GM23338 (cell line): ENCODE measurements at regions not wholly inside any gene's neighbourhood (a gene's known extent, or its start where the extent isn't known, plus 50 kb on each side); places are given as distances from the start of the nearest gene placed in this dataset.

ENCODE experiments used
- ATAC-seq: fragments of 200-7000 bp; cut with Tn5 transposase; 3 replicates; pipeline ENCODE4 v1.9.1; 2020
- DNase-seq: peaks from one replicate; pipeline ENCODE4 v3.0.0-alpha.2; 2015; ENCODE audit warnings: low spot score
- H2AFZ ChIP-seq: fragments of 200-600 bp; sonication (generic); 2 replicates; pipeline ENCODE4 v1.8.0; 2016; ENCODE audit warnings: antibody characterized with exemption, mild to moderate bottlenecking, moderate library complexity
- H3F3A ChIP-seq: fragments of 200-600 bp; sonication (generic); replicated peaks from 2 replicates; pipeline ENCODE4 v1.8.0; 2017; ENCODE audit warnings: antibody characterized with exemption, mixed run types, low read depth
- H3K27ac ChIP-seq: fragments of 200-600 bp; sonication (generic); 2 replicates; pipeline ENCODE4 v1.6.1; 2016; ENCODE audit warnings: low read depth
- H3K27me3 ChIP-seq: fragments of 200-600 bp; sonication (generic); 2 replicates; pipeline ENCODE4 v1.8.0; 2016; ENCODE audit warnings: mild to moderate bottlenecking, mixed run types, moderate library complexity; ENCODE audit not compliant: insufficient read depth
- H3K36me3 ChIP-seq: fragments of 200-600 bp; sonication (generic); 2 replicates; pipeline ENCODE4 v1.8.0; 2016; ENCODE audit warnings: mild to moderate bottlenecking; ENCODE audit not compliant: insufficient read depth
- H3K4me1 ChIP-seq: fragments of 200-600 bp; sonication (generic); 2 replicates; pipeline ENCODE4 v1.8.0; 2016; ENCODE audit warnings: mild to moderate bottlenecking, moderate library complexity; ENCODE audit not compliant: insufficient read depth
- H3K4me2 ChIP-seq: fragments of 200-600 bp; sonication (generic); 2 replicates; pipeline ENCODE4 v1.7.1; 2017; ENCODE audit warnings: mixed run types
- H3K4me3 ChIP-seq: fragments of 200-600 bp; sonication (generic); 2 replicates; pipeline ENCODE4 v1.6.1; 2016; ENCODE audit warnings: mixed run types
- H3K79me2 ChIP-seq: fragments of 200-600 bp; sonication (generic); replicated peaks from 2 replicates; pipeline ENCODE4 v1.8.0; 2017; ENCODE audit warnings: mild to moderate bottlenecking; ENCODE audit not compliant: insufficient read depth
- H3K9me2 ChIP-seq: fragments of 200-600 bp; sonication (generic); 2 replicates; pipeline ENCODE4 v1.8.0; 2017; ENCODE audit not compliant: insufficient read depth
- H4K20me1 ChIP-seq: fragments of 200-600 bp; sonication (generic); replicated peaks from 2 replicates; pipeline ENCODE4 v1.8.0; 2017; ENCODE audit warnings: mild to moderate bottlenecking; ENCODE audit not compliant: insufficient read depth
- H3K27ac Mint-ChIP-seq: 2 replicates; pipeline ENCODE4 v1.8.0; 2020; ENCODE audit warnings: inconsistent platforms, mild to moderate bottlenecking, moderate library complexity, mixed read lengths
- H3K27me3 Mint-ChIP-seq: 3 replicates; pipeline ENCODE4 v1.8.0; 2022; ENCODE audit warnings: low read depth, mild to moderate bottlenecking, moderate library complexity, mixed read lengths, inconsistent platforms; ENCODE audit not compliant: insufficient read depth, poor library complexity
- H3K36me3 Mint-ChIP-seq: 3 replicates; pipeline ENCODE4 v1.8.0; 2021; ENCODE audit warnings: low read depth, mild to moderate bottlenecking, inconsistent platforms, moderate library complexity, mixed read lengths
- H3K4me1 Mint-ChIP-seq: 3 replicates; pipeline ENCODE4 v1.8.0; 2020; ENCODE audit warnings: mild to moderate bottlenecking, inconsistent platforms, mixed read lengths
- H3K4me3 Mint-ChIP-seq: 3 replicates; pipeline ENCODE4 v1.8.0; 2021; ENCODE audit warnings: moderate library complexity, mild to moderate bottlenecking, inconsistent platforms, mixed read lengths
- H3K9me3 Mint-ChIP-seq: 3 replicates; pipeline ENCODE4 v1.8.0; 2020; ENCODE audit warnings: moderate library complexity, mild to moderate bottlenecking, inconsistent platforms, mixed read lengths
- CREB1 ChIP-seq: fragments of 250-450 bp; sonication (Bioruptor Pico); IDR thresholded peaks from 2 replicates; pipeline ENCODE4 v1.5.0; 2020; ENCODE audit warnings: low read depth, mild to moderate bottlenecking, moderate library complexity
- EZH2phosphoT487 ChIP-seq: fragments of 200-600 bp; sonication (generic); IDR thresholded peaks from one replicate; pipeline ENCODE4 v1.8.1; 2018; ENCODE audit warnings: antibody characterized with exemption; ENCODE audit not compliant: unreplicated experiment
- JUNB ChIP-seq: IDR thresholded peaks from one replicate; pipeline ENCODE4 v1.6.1; 2016; ENCODE audit warnings: antibody characterized with exemption; ENCODE audit not compliant: unreplicated experiment
- NANOG ChIP-seq: IDR thresholded peaks from 2 replicates; pipeline ENCODE4 v1.6.1; 2016; ENCODE audit warnings: antibody characterized with exemption, borderline replicate concordance
- POLR2AphosphoS5 ChIP-seq: IDR thresholded peaks from 2 replicates; pipeline ENCODE4 v1.6.1; 2016; ENCODE audit warnings: antibody characterized with exemption, low read depth
- STAT1 ChIP-seq: IDR thresholded peaks from one replicate; pipeline ENCODE4 v1.6.1; 2016; ENCODE audit warnings: antibody characterized with exemption; ENCODE audit not compliant: unreplicated experiment
- ZNF331 ChIP-seq: fragments of 250-450 bp; sonication (Bioruptor Pico); IDR thresholded peaks from 2 replicates; pipeline ENCODE4 v1.5.0; 2020; ENCODE audit warnings: low read depth, mild to moderate bottlenecking, moderate library complexity
- TF ChIP-seq, protein P1 (sequence below): IDR thresholded peaks from one replicate; pipeline ENCODE4 v1.6.1; 2018; ENCODE audit warnings: antibody characterized with exemption; ENCODE audit not compliant: unreplicated experiment
- TF ChIP-seq, protein P2 (sequence below): fragments of 250-450 bp; sonication (Bioruptor Pico); IDR thresholded peaks from 2 replicates; pipeline ENCODE4 v1.5.0; 2020; ENCODE audit warnings: mild to moderate bottlenecking, moderate library complexity
- TF ChIP-seq, protein P3 (sequence below), 2 experiments: fragments of 200-600 bp in 1 of 2; sonication (generic) in 1 of 2; conservative IDR thresholded peaks; 2 replicates each; pipeline versions ENCODE4 v1.5.1 to v1.6.1; 2016 to 2017; ENCODE audit warnings: antibody characterized with exemption in 2 of 2, low read depth in 2 of 2, mild to moderate bottlenecking in 2 of 2, moderate library complexity in 1 of 2

DNA sequence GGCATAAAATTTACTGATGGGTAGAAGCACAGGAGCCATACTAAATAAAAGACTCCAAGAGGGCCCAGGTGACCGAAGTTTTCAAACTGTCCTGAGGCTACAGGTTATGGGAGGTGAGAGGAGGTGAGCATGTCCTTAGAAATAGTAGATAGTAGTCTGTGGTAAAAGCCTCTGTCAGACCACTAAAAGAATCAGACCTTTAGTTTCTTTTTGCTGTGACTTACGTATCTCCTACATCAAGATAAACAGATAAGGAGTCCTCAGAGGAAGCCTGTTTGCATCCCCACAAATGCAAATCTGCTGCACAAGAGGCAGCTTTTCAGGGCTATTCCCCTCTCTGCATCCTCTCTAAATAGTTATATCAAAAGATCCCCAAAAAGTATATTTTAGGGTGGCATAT lies 711.6 kb upstream of the SLITRK6 start:
- no peaks in the 10 kb centered on the region for H3K79me2 ChIP-seq
- Mint-ChIP-seq H3K27ac (no peak overlapping the region), H3K36me3 (no peaks in the 10 kb centered on the region), H3K4me3 (no peak overlapping the region), H3K4me1 (peaks cover 5% of the 10 kb centered on the region; the same call in 1 of the 3 replicates), H3K9me3 (no peaks in the 10 kb centered on the region), H3K27me3 (no peaks in the 10 kb centered on the region)
- DNase-seq (no peak), ATAC-seq (no peak; the same call in 2 of the 3 replicates)
- H3K27me3 ChIP-seq, result no peaks in the 10 kb centered on the region
- no peak overlapping the region for H3K27ac ChIP-seq
- no peak overlapping the region for H3K4me3 ChIP-seq
- H3K9me2 ChIP-seq, result 0 out of 2 replicates have a peak, but pooled peaks cover 3% of the 10 kb centered on the region
- H4K20me1 ChIP-seq, result no peaks in the 10 kb centered on the region
- no peak overlapping the region for H2AFZ ChIP-seq
- H3K4me1 ChIP-seq, result no peaks in the 10 kb centered on the region
- H3K36me3 ChIP-seq, result no peaks in the 10 kb centered on the region
- H3K4me2 ChIP-seq, result no peak overlapping the region
- H3F3A ChIP-seq, result no peaks in the 10 kb centered on the region
- TF ChIP-seq, protein P1, sequence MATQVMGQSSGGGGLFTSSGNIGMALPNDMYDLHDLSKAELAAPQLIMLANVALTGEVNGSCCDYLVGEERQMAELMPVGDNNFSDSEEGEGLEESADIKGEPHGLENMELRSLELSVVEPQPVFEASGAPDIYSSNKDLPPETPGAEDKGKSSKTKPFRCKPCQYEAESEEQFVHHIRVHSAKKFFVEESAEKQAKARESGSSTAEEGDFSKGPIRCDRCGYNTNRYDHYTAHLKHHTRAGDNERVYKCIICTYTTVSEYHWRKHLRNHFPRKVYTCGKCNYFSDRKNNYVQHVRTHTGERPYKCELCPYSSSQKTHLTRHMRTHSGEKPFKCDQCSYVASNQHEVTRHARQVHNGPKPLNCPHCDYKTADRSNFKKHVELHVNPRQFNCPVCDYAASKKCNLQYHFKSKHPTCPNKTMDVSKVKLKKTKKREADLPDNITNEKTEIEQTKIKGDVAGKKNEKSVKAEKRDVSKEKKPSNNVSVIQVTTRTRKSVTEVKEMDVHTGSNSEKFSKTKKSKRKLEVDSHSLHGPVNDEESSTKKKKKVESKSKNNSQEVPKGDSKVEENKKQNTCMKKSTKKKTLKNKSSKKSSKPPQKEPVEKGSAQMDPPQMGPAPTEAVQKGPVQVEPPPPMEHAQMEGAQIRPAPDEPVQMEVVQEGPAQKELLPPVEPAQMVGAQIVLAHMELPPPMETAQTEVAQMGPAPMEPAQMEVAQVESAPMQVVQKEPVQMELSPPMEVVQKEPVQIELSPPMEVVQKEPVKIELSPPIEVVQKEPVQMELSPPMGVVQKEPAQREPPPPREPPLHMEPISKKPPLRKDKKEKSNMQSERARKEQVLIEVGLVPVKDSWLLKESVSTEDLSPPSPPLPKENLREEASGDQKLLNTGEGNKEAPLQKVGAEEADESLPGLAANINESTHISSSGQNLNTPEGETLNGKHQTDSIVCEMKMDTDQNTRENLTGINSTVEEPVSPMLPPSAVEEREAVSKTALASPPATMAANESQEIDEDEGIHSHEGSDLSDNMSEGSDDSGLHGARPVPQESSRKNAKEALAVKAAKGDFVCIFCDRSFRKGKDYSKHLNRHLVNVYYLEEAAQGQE, result no peak
- TF ChIP-seq, protein P2, sequence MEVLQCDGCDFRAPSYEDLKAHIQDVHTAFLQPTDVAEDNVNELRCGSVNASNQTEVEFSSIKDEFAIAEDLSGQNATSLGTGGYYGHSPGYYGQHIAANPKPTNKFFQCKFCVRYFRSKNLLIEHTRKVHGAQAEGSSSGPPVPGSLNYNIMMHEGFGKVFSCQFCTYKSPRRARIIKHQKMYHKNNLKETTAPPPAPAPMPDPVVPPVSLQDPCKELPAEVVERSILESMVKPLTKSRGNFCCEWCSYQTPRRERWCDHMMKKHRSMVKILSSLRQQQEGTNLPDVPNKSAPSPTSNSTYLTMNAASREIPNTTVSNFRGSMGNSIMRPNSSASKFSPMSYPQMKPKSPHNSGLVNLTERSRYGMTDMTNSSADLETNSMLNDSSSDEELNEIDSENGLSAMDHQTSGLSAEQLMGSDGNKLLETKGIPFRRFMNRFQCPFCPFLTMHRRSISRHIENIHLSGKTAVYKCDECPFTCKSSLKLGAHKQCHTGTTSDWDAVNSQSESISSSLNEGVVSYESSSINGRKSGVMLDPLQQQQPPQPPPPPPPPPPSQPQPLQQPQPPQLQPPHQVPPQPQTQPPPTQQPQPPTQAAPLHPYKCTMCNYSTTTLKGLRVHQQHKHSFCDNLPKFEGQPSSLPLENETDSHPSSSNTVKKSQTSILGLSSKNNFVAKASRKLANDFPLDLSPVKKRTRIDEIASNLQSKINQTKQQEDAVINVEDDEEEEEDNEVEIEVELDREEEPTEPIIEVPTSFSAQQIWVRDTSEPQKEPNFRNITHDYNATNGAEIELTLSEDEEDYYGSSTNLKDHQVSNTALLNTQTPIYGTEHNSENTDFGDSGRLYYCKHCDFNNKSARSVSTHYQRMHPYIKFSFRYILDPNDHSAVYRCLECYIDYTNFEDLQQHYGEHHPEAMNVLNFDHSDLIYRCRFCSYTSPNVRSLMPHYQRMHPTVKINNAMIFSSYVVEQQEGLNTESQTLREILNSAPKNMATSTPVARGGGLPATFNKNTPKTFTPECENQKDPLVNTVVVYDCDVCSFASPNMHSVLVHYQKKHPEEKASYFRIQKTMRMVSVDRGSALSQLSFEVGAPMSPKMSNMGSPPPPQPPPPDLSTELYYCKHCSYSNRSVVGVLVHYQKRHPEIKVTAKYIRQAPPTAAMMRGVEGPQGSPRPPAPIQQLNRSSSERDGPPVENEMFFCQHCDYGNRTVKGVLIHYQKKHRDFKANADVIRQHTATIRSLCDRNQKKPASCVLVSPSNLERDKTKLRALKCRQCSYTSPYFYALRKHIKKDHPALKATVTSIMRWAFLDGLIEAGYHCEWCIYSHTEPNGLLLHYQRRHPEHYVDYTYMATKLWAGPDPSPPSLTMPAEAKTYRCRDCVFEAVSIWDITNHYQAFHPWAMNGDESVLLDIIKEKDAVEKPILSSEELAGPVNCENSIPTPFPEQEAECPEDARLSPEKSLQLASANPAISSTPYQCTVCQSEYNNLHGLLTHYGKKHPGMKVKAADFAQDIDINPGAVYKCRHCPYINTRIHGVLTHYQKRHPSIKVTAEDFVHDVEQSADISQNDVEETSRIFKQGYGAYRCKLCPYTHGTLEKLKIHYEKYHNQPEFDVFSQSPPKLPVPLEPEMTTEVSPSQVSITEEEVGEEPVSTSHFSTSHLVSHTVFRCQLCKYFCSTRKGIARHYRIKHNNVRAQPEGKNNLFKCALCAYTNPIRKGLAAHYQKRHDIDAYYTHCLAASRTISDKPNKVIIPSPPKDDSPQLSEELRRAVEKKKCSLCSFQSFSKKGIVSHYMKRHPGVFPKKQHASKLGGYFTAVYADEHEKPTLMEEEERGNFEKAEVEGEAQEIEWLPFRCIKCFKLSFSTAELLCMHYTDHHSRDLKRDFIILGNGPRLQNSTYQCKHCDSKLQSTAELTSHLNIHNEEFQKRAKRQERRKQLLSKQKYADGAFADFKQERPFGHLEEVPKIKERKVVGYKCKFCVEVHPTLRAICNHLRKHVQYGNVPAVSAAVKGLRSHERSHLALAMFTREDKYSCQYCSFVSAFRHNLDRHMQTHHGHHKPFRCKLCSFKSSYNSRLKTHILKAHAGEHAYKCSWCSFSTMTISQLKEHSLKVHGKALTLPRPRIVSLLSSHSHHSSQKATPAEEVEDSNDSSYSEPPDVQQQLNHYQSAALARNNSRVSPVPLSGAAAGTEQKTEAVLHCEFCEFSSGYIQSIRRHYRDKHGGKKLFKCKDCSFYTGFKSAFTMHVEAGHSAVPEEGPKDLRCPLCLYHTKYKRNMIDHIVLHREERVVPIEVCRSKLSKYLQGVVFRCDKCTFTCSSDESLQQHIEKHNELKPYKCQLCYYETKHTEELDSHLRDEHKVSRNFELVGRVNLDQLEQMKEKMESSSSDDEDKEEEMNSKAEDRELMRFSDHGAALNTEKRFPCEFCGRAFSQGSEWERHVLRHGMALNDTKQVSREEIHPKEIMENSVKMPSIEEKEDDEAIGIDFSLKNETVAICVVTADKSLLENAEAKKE (CRISPR knock-in tag), result no peak
- no peak for TF ChIP-seq NANOG
- no peak for TF ChIP-seq STAT1
- TF ChIP-seq JUNB, result no peak
- no peak for TF ChIP-seq EZH2phosphoT487
- no peak for TF ChIP-seq POLR2AphosphoS5
- no peak for TF ChIP-seq CREB1 (CRISPR knock-in tag)
- TF ChIP-seq, protein P3, sequence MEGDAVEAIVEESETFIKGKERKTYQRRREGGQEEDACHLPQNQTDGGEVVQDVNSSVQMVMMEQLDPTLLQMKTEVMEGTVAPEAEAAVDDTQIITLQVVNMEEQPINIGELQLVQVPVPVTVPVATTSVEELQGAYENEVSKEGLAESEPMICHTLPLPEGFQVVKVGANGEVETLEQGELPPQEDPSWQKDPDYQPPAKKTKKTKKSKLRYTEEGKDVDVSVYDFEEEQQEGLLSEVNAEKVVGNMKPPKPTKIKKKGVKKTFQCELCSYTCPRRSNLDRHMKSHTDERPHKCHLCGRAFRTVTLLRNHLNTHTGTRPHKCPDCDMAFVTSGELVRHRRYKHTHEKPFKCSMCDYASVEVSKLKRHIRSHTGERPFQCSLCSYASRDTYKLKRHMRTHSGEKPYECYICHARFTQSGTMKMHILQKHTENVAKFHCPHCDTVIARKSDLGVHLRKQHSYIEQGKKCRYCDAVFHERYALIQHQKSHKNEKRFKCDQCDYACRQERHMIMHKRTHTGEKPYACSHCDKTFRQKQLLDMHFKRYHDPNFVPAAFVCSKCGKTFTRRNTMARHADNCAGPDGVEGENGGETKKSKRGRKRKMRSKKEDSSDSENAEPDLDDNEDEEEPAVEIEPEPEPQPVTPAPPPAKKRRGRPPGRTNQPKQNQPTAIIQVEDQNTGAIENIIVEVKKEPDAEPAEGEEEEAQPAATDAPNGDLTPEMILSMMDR (conservative IDR thresholded peaks at IDR 0.05; ENCODE audit: low read depth in 2 of 2), result no peak
- TF ChIP-seq ZNF331 (CRISPR knock-in tag), result no peak
